GM19238 (cell line): ENCODE measurements at regions not wholly inside any gene's neighbourhood (a gene's known extent, or its start where the extent isn't known, plus 50 kb on each side); places are given as distances from the start of the nearest gene placed in this dataset.

ENCODE experiments used
- DNase-seq: peaks from one replicate; pipeline ENCODE4 v3.0.0; 2011; ENCODE audit warnings: low spot score; ENCODE audit not compliant: insufficient read length

GRCh38 chr3:22582266-22582665 lies 620.9 kb upstream of the UBE2E2 start:
- no peak for DNase-seq

- DNase-seq, result no peak
Observed at GRCh38 chr3:22585504-22585903, 617.6 kb upstream of the UBE2E2 start.

GRCh38 chr3:22585911-22586310 lies 617.2 kb upstream of the UBE2E2 start:
- no peak for DNase-seq

- no peak for DNase-seq
Observed at GRCh38 chr3:22587446-22587845, 615.7 kb upstream of the UBE2E2 start.

- no peak for DNase-seq
Observed at GRCh38 chr3:22593638-22594037, 609.5 kb upstream of the UBE2E2 start.

GRCh38 chr3:22594990-22595389 lies 608.1 kb upstream of the UBE2E2 start:
- DNase-seq, result no peak

- no peak for DNase-seq
Observed at GRCh38 chr3:22606461-22606860, 596.7 kb upstream of the UBE2E2 start.

- no peak for DNase-seq
Observed at GRCh38 chr3:22606938-22607337, 596.2 kb upstream of the UBE2E2 start.

- DNase-seq, result no peak
Observed at GRCh38 chr3:22608093-22608492, 595.0 kb upstream of the UBE2E2 start.

GRCh38 chr3:22608721-22609120 lies 594.4 kb upstream of the UBE2E2 start:
- no peak for DNase-seq

GRCh38 chr3:22609139-22609538 lies 594.0 kb upstream of the UBE2E2 start:
- DNase-seq, result no peak

- no peak for DNase-seq
Observed at GRCh38 chr3:22612927-22613326, 590.2 kb upstream of the UBE2E2 start.

- DNase-seq, result no peak
Observed at GRCh38 chr3:22615790-22616189, 587.3 kb upstream of the UBE2E2 start.

GRCh38 chr3:22617372-22617771 lies 585.8 kb upstream of the UBE2E2 start:
- no peak for DNase-seq

- DNase-seq, result no peak
Observed at GRCh38 chr3:22620498-22620897, 582.6 kb upstream of the UBE2E2 start.

GRCh38 chr3:22621205-22621809 lies 581.8 kb upstream of the UBE2E2 start:
- no peak for DNase-seq

- DNase-seq, result no peak
Observed at GRCh38 chr3:22627993-22628499, 575.1 kb upstream of the UBE2E2 start.

- no peak for DNase-seq
Observed at GRCh38 chr3:22632536-22632935, 570.6 kb upstream of the UBE2E2 start.

GRCh38 chr3:22634433-22634832 lies 568.7 kb upstream of the UBE2E2 start:
- no peak for DNase-seq

- no peak for DNase-seq
Observed at GRCh38 chr3:22659651-22660475, 543.3 kb upstream of the UBE2E2 start.

GRCh38 chr3:22660606-22661005 lies 542.5 kb upstream of the UBE2E2 start:
- no peak for DNase-seq

GRCh38 chr3:22661121-22661700 lies 541.9 kb upstream of the UBE2E2 start:
- DNase-seq, result no peak
